RWPE2 (cell line): ENCODE measurements at regions not wholly inside any gene's neighbourhood (a gene's known extent, or its start where the extent isn't known, plus 50 kb on each side); places are given as distances from the start of the nearest gene placed in this dataset.

Source experiments
- ATAC-seq: fragments of 200-7000 bp; cut with Tn5 transposase; 3 replicates; pipeline ENCODE4 v1.9.1; 2021; ENCODE audit warnings: low read depth
- DNase-seq: peaks from one replicate; pipeline ENCODE4 v3.0.0-alpha.2; 2020; ENCODE audit warnings: low spot score
- H3K27ac ChIP-seq: fragments of 450-650 bp; 2 replicates; pipeline ENCODE4 v1.5.1; 2017; ENCODE audit warnings: mild to moderate bottlenecking; ENCODE audit not compliant: poor library complexity, severe bottlenecking
- H3K27me3 ChIP-seq: fragments of 250-450 bp; sonication (Bioruptor Pico); 2 replicates; pipeline ENCODE4 v1.5.1; 2021; ENCODE audit warnings: mild to moderate bottlenecking, moderate library complexity; ENCODE audit not compliant: insufficient read depth, poor library complexity, severe bottlenecking
- H3K36me3 ChIP-seq: fragments of 250-450 bp; sonication (Bioruptor Pico); 2 replicates; pipeline ENCODE4 v1.5.1; 2020; ENCODE audit warnings: low read depth, mild to moderate bottlenecking, moderate library complexity
- H3K4me1 ChIP-seq: fragments of 250-450 bp; sonication (Bioruptor Pico); 2 replicates; pipeline ENCODE4 v1.5.1; 2021; ENCODE audit warnings: mild to moderate bottlenecking, moderate library complexity; ENCODE audit not compliant: insufficient read depth, poor library complexity, severe bottlenecking
- H3K4me3 ChIP-seq: fragments of 250-450 bp; sonication (Bioruptor Pico); 2 replicates; pipeline ENCODE4 v1.5.1; 2021; ENCODE audit warnings: mild to moderate bottlenecking, moderate library complexity; ENCODE audit not compliant: severe bottlenecking
- H3K9me3 ChIP-seq: fragments of 250-450 bp; sonication (Bioruptor Pico); 2 replicates; pipeline ENCODE4 v1.5.1; 2021; ENCODE audit warnings: mild to moderate bottlenecking, moderate library complexity; ENCODE audit not compliant: severe bottlenecking
- CTCF ChIP-seq: fragments of 450-650 bp; IDR thresholded peaks from one replicate; pipeline ENCODE4 v1.5.1; 2017; ENCODE audit warnings: mild to moderate bottlenecking, moderate library complexity; ENCODE audit not compliant: poor library complexity, severe bottlenecking

DNA sequence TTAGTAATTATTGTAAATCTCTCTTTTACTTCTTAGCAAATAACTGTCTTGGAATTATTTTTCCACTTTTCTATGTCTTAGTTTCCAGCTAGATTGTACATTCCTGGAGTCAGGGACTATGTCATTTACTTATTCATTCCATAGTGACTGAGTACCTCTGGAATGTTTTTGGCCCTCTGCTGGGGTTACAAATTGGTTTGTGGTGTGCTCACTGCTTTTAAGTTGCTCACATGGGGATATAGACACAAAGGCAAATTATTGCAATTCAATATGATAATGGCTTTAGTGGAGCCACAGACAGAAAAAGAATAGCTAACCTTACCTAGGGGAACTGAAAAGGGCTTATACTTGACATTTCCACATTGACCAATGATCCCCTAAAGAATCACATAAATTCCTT is 63.7 kb upstream of the PDGFRA start:
- H3K9me3 ChIP-seq = no peaks in the 10 kb centered on the region
- H3K4me1 ChIP-seq = peaks cover 9% of the 10 kb centered on the region
- no peaks in the 10 kb centered on the region for H3K27me3 ChIP-seq
- DNase-seq (no peak), ATAC-seq (peak; percentile 99)
- no peak overlapping the region for H3K4me3 ChIP-seq
- H3K27ac ChIP-seq = peak overlapping the region; percentile 40
- TF ChIP-seq CTCF = no peak
- no peaks in the 10 kb centered on the region for H3K36me3 ChIP-seq

DNA sequence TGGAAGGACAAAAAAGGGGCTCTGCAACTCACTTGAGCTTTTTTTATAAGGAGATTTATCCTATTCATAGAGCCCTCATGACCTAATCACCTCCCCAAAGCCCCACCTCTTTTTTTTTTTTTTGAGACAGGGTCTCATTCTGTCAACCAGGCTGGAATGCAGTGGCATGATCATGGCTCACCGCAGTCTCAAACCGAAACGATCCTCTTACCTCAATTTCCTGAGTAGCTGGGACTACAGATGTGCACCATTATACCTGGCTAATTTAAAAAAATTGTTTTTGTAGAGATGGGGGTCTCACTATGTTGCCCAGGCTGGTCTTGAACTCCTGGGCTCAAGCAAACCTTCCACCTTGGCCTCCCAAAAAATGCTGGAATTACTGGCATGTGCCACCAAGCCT is 61.6 kb upstream of the PDGFRA start:
- Histone ChIP-seq H3K36me3 (no peaks in the 10 kb centered on the region), H3K27ac (no peak overlapping the region), H3K27me3 (no peaks in the 10 kb centered on the region), H3K4me1 (peaks cover 9% of the 10 kb centered on the region), H3K9me3 (no peaks in the 10 kb centered on the region), H3K4me3 (no peak overlapping the region)
- ATAC-seq (no peak), DNase-seq (no peak)
- TF ChIP-seq CTCF = no peak

DNA sequence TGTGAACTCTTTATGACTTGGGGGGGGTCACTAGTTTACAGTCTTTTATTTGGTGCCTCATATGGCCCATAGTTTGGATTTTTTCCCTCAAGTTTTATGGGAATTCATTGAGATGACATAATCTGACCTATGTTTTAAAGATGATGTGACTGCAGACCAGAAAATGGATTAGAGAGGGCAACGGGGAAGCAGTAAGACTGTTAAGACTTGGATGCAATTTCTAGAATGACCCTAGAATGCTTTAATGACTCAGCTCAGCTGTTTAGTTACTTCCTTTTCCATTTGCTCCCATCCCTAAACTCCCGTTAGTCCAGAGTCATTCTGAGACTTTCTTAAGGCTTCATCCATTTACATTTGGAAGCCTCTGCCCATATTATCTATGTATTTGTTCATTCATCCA is 59.9 kb upstream of the PDGFRA start:
- no peaks in the 10 kb centered on the region for H3K27me3 ChIP-seq
- no peaks in the 10 kb centered on the region for H3K36me3 ChIP-seq
- H3K27ac ChIP-seq = no peak overlapping the region
- TF ChIP-seq CTCF = no peak
- H3K9me3 ChIP-seq = no peaks in the 10 kb centered on the region
- no peak for DNase-seq
- H3K4me1 ChIP-seq = peaks cover 9% of the 10 kb centered on the region
- H3K4me3 ChIP-seq = no peak overlapping the region
- no peak for ATAC-seq

DNA sequence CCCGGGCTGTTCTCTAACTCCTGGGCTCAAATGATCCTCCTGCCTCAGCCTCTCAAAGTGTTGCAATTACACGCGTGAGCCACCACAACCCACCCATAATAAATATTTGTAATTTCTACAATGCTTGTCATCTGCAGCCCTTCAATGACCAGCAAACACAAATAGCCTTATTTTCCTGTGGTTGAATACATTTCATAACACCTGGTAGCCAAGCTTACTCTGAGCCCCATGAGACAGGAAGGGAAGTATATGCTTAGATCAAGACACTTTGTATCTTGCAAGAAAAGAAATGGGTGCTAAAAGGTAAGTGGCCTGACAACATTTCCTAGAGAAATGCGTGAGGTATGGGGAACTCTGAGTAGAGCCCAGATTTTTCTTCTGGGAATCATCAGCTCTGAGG is 56.9 kb upstream of the PDGFRA start:
- H3K9me3 ChIP-seq = no peaks in the 10 kb centered on the region
- TF ChIP-seq CTCF = no peak
- ATAC-seq = no peak

GRCh38 chr4:54173281-54173912 is 55.7 kb upstream of the PDGFRA start:
- Histone ChIP-seq H3K4me1 (no peaks in the 10 kb centered on the region), H3K27ac (no peak overlapping the region), H3K9me3 (no peaks in the 10 kb centered on the region), H3K27me3 (no peaks in the 10 kb centered on the region), H3K4me3 (no peak overlapping the region), H3K36me3 (no peaks in the 10 kb centered on the region)
- TF ChIP-seq CTCF = no peak
- ATAC-seq = no peak
- no peak for DNase-seq

More for the DNA sequence above, 56.9 kb upstream of the PDGFRA start:
- Histone ChIP-seq H3K4me1 (no peaks in the 10 kb centered on the region), H3K4me3 (no peak overlapping the region), H3K27me3 (no peaks in the 10 kb centered on the region), H3K36me3 (no peaks in the 10 kb centered on the region), H3K27ac (no peak overlapping the region)
- no peak for DNase-seq
